ENCODE measurements at regions not wholly inside any gene's neighbourhood (a gene's known extent, or its start where the extent isn't known, plus 50 kb on each side); places are given as distances from the start of the nearest gene placed in this dataset.

- TF ChIP-seq CBX3 (IDR thresholded peaks at IDR 0.05; ENCODE audit: borderline replicate concordance, low read depth) = no peak
- TF ChIP-seq MEF2A (IDR thresholded peaks at IDR 0.05; ENCODE audit: insufficient read depth, low read depth, low read length) = no peak
- no peak for TF ChIP-seq PRDM15 (CRISPR knock-in tag; IDR thresholded peaks at IDR 0.05)
- TF ChIP-seq NBN (IDR thresholded peaks at IDR 0.05) = no peak
- no peak for TF ChIP-seq SUZ12 (IDR thresholded peaks at IDR 0.05; ENCODE audit: unreplicated experiment)
- no peak for TF ChIP-seq FOXK2 (IDR thresholded peaks at IDR 0.05)
- no peak for TF ChIP-seq TARDBP (IDR thresholded peaks at IDR 0.05; ENCODE audit: borderline replicate concordance)
- no peak for TF ChIP-seq NR2F1 (conservative IDR thresholded peaks at IDR 0.05)
Measured at GRCh38 chr6:65896140-65896539, 189.1 kb upstream of the EYS start (continued).

- 17% methylated on average over 2 of the region's 2 CpGs for WGBS (ENCODE audit: insufficient coverage, insufficient replicate concordance, low lambda C conversion rate, missing lambda C conversion rate)
- H3K4me2 ChIP-seq (ENCODE audit: control insufficient read depth, insufficient read depth) = no peak overlapping the region
- ChIA-PET CTCF (no interaction called here), POLR2A (no interaction called here), SMC1A (ENCODE audit: uncharacterized antibody, unreplicated experiment) (interaction anchor here (0.7 kb wide), 1 partner anchor 17 kb away, joined by 3 read pairs; no protein-coding TSS in a partner anchor), RAD21 (ENCODE audit: unreplicated experiment) (no interaction called here)
- no TSS peak for BruUV-seq (replicated peaks)
- no peak overlapping the region for H3K27ac ChIP-seq (ENCODE audit: control insufficient read depth, insufficient read depth)
- no peaks in the 10 kb centered on the region for H4K20me1 ChIP-seq (ENCODE audit: control insufficient read depth, insufficient read depth)
- intact Hi-C loops (cut with micrococcal nuclease; ENCODE audit: unreplicated experiment) = no loop called here
- peak; percentile 78 for ATAC-seq
- no peaks in the 10 kb centered on the region for H3K9me3 ChIP-seq (replicated peaks; ENCODE audit: control insufficient read depth, insufficient read depth, low read length)
- no peaks in the 10 kb centered on the region for H3K79me2 ChIP-seq (ENCODE audit: control insufficient read depth, insufficient read depth, low read length)
- no peaks in the 10 kb centered on the region for H3K27me3 ChIP-seq (replicated peaks in 1 of 2; ENCODE audit: control insufficient read depth in 2 of 2, insufficient read depth in 2 of 2, low read length in 1 of 2)
- H2AFZ ChIP-seq (ENCODE audit: control insufficient read depth, low read depth, low read length) = no peak overlapping the region
- no peak overlapping the region for H3K4me3 ChIP-seq
- no peak overlapping the region for H3K9ac ChIP-seq (ENCODE audit: control insufficient read depth, insufficient read depth, low read length)
- FAIRE-seq = no peak
- in situ Hi-C loops (cut with MboI) = no loop called here
- DNase-seq (ENCODE audit: low read depth, low spot score) = no peak
- H3K36me3 ChIP-seq (ENCODE audit: control insufficient read depth in 2 of 2, insufficient read depth in 2 of 2, low read length in 1 of 2) = no peaks in the 10 kb centered on the region
- no peaks in the 10 kb centered on the region for H3K4me1 ChIP-seq (ENCODE audit: control insufficient read depth, insufficient read depth, low read length)
- TF ChIP-seq SUZ12 (IDR thresholded peaks at IDR 0.05; ENCODE audit: unreplicated experiment) (no peak), NFYA (IDR thresholded peaks at IDR 0.05; ENCODE audit: borderline replicate concordance, low read depth, low read length) (no peak), SMARCA5 (IDR thresholded peaks at IDR 0.05) (no peak), LARP7 (IDR thresholded peaks at IDR 0.05) (no peak), ZNF592 (IDR thresholded peaks at IDR 0.05) (no peak), JUNB (IDR thresholded peaks at IDR 0.05) (no peak), ZBTB4 (CRISPR knock-in tag; IDR thresholded peaks at IDR 0.05) (no peak)
Measured at GRCh38 chr6:65876668-65877067, 169.6 kb upstream of the EYS start.
